GM10248 (cell line): ENCODE measurements at regions not wholly inside any gene's neighbourhood (a gene's known extent, or its start where the extent isn't known, plus 50 kb on each side); places are given as distances from the start of the nearest gene placed in this dataset.

Experiments used
- CTCF ChIA-PET: fragments of 300-600 bp; sonication (Branson Sonifier 250); formaldehyde crosslinking; extraction: SDS; loops from one replicate; lab custom pipeline; 2021; ENCODE audit warnings: antibody characterized with exemption; lab: Yijun Ruan, JAX
- POLR2A ChIA-PET: fragments of 350-650 bp; sonication (Branson Sonifier 250); formaldehyde crosslinking; extraction: SDS; loops from one replicate; lab custom pipeline; 2020; ENCODE audit warnings: antibody characterized with exemption; lab: Yijun Ruan, JAX
- DNase-seq: peaks from one replicate; pipeline ENCODE4 v3.0.0; 2012; ENCODE audit errors: extremely low spot score
- TF ChIP-seq, protein P1 (sequence below): IDR thresholded peaks from 2 replicates; pipeline ENCODE4 v1.5.1; 2012; ENCODE audit warnings: mild to moderate bottlenecking, low read depth; ENCODE audit errors: extremely low read depth, missing control alignments, control extremely low read depth

DNA sequence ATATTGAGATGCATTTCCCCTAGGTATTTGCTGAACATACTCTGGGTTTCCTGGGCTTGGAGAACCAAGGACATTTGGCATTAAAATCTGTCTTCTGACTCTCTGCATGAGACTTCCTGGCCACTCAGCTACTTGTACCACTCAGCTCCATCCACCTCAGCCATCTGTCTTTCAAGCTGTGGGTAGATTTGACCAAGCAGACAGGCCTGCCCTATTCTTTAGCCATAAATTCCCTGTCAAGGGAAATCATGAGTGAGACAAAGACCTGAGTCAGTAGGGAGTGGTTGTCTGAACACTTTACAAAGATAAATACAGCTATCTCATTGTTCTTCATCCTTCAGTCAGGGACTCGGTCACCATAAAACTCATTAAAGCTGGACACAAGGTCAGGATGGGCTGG is 399.1 kb downstream of the GPAM start:
- no peak for DNase-seq
- TF ChIP-seq, protein P1, sequence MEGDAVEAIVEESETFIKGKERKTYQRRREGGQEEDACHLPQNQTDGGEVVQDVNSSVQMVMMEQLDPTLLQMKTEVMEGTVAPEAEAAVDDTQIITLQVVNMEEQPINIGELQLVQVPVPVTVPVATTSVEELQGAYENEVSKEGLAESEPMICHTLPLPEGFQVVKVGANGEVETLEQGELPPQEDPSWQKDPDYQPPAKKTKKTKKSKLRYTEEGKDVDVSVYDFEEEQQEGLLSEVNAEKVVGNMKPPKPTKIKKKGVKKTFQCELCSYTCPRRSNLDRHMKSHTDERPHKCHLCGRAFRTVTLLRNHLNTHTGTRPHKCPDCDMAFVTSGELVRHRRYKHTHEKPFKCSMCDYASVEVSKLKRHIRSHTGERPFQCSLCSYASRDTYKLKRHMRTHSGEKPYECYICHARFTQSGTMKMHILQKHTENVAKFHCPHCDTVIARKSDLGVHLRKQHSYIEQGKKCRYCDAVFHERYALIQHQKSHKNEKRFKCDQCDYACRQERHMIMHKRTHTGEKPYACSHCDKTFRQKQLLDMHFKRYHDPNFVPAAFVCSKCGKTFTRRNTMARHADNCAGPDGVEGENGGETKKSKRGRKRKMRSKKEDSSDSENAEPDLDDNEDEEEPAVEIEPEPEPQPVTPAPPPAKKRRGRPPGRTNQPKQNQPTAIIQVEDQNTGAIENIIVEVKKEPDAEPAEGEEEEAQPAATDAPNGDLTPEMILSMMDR: no peak
- POLR2A ChIA-PET: no interaction called here
- CTCF ChIA-PET: interaction anchor here (1.0 kb wide), 1 partner anchor 34 kb away, joined by 3 read pairs; no protein-coding TSS in a partner anchor

DNA sequence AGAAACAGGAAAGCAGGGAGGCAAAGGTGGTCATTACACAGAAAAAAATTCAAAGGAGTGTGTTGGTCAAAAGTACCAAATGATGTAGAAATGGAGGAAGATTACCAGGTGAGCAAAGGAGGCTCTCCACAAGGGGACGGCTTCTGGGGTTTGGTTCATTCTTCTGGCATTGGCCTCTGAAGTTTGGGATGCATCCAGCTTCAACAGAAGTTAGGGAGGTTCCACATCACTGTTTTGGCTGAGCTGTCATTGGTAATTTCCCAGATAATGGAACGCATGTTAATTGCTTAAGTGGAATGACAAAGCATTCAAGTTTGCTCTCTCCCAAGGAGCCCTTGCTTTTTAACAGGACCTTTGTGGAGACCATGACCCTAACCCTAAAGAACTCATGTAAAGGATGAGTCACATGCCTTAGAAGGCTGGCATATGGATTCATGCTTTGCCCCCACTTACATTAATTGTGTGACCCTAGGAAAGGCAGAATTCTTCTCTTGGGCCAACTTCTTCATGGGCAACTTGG is 398.6 kb downstream of the GPAM start:
- no peak for DNase-seq
- CTCF ChIA-PET: interaction anchor here (1.0 kb wide), 1 partner anchor 34 kb away, joined by 3 read pairs; no protein-coding TSS in a partner anchor

GRCh38 chr10:111785921-111786320 is 397.6 kb downstream of the GPAM start:
- TF ChIP-seq, protein P1: no peak
- POLR2A ChIA-PET: no interaction called here
- no peak for DNase-seq
- CTCF ChIA-PET: interaction anchor here (1.0 kb wide), 1 partner anchor 47 kb away, joined by 3 read pairs; no protein-coding TSS in a partner anchor

More for the DNA sequence above, 398.6 kb downstream of the GPAM start:
- TF ChIP-seq, protein P1: no peak
- POLR2A ChIA-PET: no interaction called here

- POLR2A ChIA-PET: no interaction called here
- TF ChIP-seq, protein P1: no peak
- no peak for DNase-seq
- CTCF ChIA-PET: no interaction called here
These were observed 393.7 kb downstream of the GPAM start for GRCh38 chr10:111789821-111790220.

DNA sequence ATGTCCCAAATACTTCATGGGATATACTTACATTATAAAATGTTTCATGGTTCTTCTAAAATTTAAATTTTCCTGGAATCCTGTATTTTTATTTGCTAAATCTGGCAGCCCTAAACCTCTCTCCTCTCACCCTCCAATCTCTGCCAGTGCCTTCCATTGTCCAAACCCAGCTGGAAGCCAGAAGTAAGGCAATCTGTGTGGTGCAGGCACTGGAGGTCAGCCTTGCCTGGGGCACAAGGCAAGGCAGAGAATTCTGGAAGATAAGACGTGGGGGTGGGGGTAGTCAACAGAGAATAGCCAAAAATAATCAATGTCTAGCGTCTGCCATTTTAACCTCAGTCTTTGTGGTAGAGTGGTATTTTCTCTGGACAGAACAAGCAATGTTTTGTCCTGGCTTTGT is 381.7 kb downstream of the GPAM start:
- ChIA-PET POLR2A (no interaction called here), CTCF (no interaction called here)
- TF ChIP-seq, protein P1: no peak
- no peak for DNase-seq

DNA sequence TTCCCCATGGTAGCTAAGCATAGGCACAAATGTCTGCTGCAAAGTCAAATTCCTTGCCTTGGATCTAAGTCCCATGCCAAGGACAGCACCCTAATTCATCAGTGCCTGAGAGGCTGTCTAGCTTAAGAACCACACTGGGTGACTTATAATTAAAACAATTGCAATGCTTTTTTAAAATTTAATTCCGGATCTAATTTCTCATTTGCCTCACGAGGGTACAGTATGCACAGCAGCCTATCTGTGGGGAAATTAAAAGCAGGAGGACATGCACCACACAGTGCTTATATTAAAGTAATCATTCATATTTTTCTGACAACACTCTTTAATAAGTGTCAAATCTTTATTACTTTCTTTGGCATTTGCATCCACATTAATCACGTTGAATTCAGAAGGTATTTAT is 378.8 kb downstream of the GPAM start:
- TF ChIP-seq, protein P1: no peak
- no peak for DNase-seq

More for the DNA sequence above, 378.8 kb downstream of the GPAM start:
- CTCF ChIA-PET: interaction anchor here (1.2 kb wide), 3 partner anchors 14 to 266 kb away, joined by 3 read pairs; no protein-coding TSS in a partner anchor
- POLR2A ChIA-PET: no interaction called here
